OCI-LY7 (cell line): ENCODE measurements at regions not wholly inside any gene's neighbourhood (a gene's known extent, or its start where the extent isn't known, plus 50 kb on each side); places are given as distances from the start of the nearest gene placed in this dataset.

ENCODE experiments used
- EZH2phosphoT487 ChIP-seq: fragments of 200-600 bp; sonication (generic); IDR thresholded peaks from 2 replicates; pipeline ENCODE4 v1.6.1; 2018; ENCODE audit warnings: low read depth, borderline replicate concordance, mild to moderate bottlenecking, mixed run types, antibody characterized with exemption, low read length, moderate library complexity, mixed read lengths
- TF ChIP-seq, protein P1 (sequence below): fragments of 200-600 bp; sonication (generic); conservative IDR thresholded peaks from 2 replicates; pipeline ENCODE4 v1.5.1; 2014; ENCODE audit warnings: mild to moderate bottlenecking, antibody characterized with exemption, low read length, moderate library complexity, mixed read lengths

DNA sequence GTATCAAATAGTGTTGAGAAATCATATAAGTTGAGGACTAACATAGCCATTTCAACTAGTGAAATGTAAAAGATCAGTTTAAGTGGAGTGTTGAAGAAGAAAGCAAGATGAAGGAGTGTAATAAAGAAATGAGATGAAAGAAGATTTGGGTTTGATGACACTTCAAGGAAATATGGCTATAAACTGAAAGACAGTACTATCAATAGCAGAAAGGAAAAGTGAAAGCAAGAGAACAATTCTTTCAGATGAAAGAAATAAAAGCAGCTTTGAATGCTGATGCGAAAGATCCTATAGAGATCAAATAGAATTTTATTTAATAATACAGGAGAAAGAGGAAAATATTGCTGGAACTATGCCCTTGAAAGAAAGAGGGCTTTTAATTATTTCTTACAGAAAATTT, 92.8 kb upstream of the PRSS16 start:
- TF ChIP-seq, protein P1, sequence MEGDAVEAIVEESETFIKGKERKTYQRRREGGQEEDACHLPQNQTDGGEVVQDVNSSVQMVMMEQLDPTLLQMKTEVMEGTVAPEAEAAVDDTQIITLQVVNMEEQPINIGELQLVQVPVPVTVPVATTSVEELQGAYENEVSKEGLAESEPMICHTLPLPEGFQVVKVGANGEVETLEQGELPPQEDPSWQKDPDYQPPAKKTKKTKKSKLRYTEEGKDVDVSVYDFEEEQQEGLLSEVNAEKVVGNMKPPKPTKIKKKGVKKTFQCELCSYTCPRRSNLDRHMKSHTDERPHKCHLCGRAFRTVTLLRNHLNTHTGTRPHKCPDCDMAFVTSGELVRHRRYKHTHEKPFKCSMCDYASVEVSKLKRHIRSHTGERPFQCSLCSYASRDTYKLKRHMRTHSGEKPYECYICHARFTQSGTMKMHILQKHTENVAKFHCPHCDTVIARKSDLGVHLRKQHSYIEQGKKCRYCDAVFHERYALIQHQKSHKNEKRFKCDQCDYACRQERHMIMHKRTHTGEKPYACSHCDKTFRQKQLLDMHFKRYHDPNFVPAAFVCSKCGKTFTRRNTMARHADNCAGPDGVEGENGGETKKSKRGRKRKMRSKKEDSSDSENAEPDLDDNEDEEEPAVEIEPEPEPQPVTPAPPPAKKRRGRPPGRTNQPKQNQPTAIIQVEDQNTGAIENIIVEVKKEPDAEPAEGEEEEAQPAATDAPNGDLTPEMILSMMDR: no peak
- no peak for TF ChIP-seq EZH2phosphoT487
